GM13977 (cell line): ENCODE measurements at regions not wholly inside any gene's neighbourhood (a gene's known extent, or its start where the extent isn't known, plus 50 kb on each side); places are given as distances from the start of the nearest gene placed in this dataset.

Experiments used
- DNase-seq: peaks from one replicate; pipeline ENCODE4 v3.0.0; 2012; ENCODE audit warnings: low spot score
- CTCF ChIP-seq: IDR thresholded peaks from 2 replicates; pipeline ENCODE4 v1.5.1; 2012; ENCODE audit warnings: mild to moderate bottlenecking, control low read depth; ENCODE audit not compliant: insufficient read depth; ENCODE audit errors: extremely low read depth, missing control alignments
- in situ Hi-C: fragments of 300-500 bp; cut with MboI; formaldehyde crosslinking; loops from one replicate; pipeline ENCODE4 v1.12.0; 2022; ENCODE audit warnings: low sequenced_read_pairs, low pct_unique_long_range_greater_than_20kb, mixed read lengths, inconsistent platforms; ENCODE audit not compliant: unreplicated experiment

- no peak for TF ChIP-seq CTCF
- in situ Hi-C loops = no loop called here
Measured at GRCh38 chr18:51316677-51317076, 119.2 kb upstream of the MEX3C start.

GRCh38 chr18:51321696-51322095 lies 124.2 kb upstream of the MEX3C start:
- DNase-seq = no peak
- no peak for TF ChIP-seq CTCF
- in situ Hi-C loops = no loop called here

More at GRCh38 chr18:51316677-51317076, 119.2 kb upstream of the MEX3C start:
- DNase-seq = no peak

GRCh38 chr18:51323961-51324360 lies 126.5 kb upstream of the MEX3C start:
- in situ Hi-C loops = no loop called here
- no peak for TF ChIP-seq CTCF
- no peak for DNase-seq

GRCh38 chr18:51330148-51330547 lies 132.7 kb upstream of the MEX3C start:
- no peak for DNase-seq
- TF ChIP-seq CTCF = no peak
- in situ Hi-C loops = no loop called here

GRCh38 chr18:51330739-51331138 lies 133.3 kb upstream of the MEX3C start:
- in situ Hi-C loops = no loop called here
- TF ChIP-seq CTCF = no peak
- DNase-seq = no peak

GRCh38 chr18:51337406-51337805 lies 139.9 kb upstream of the MEX3C start:
- no peak for DNase-seq
- no peak for TF ChIP-seq CTCF
- in situ Hi-C loops = no loop called here

GRCh38 chr18:51339856-51340255 lies 142.4 kb upstream of the MEX3C start:
- in situ Hi-C loops = no loop called here
- no peak for TF ChIP-seq CTCF
- DNase-seq = no peak
